Stomach (tissue), 4 donors: ENCODE measurements at regions not wholly inside any gene's neighbourhood (a gene's known extent, or its start where the extent isn't known, plus 50 kb on each side); places are given as distances from the start of the nearest gene placed in this dataset.

ENCODE experiments used
- EP300 ChIP-seq: sonication (generic); formaldehyde crosslinking; IDR thresholded peaks from one replicate; pipeline ENCODE4 v1.6.1; 2017; ENCODE audit warnings: antibody characterized with exemption
- POLR2A ChIP-seq, 4 donors: fragments of 450-650 bp; IDR thresholded peaks; one replicate each; pipeline ENCODE4 v1.6.1; 2016; ENCODE audit warnings: antibody characterized with exemption in 4 of 4, control low read depth in 2 of 4, mild to moderate bottlenecking in 1 of 4, moderate library complexity in 1 of 4
- POLR2AphosphoS5 ChIP-seq, 3 donors: sonication (generic); formaldehyde crosslinking; IDR thresholded peaks; one replicate each; pipeline ENCODE4 v1.6.1; 2016; ENCODE audit warnings: antibody characterized with exemption in 3 of 3
- TF ChIP-seq, protein P1 (sequence below), 7 experiments: fragments of 450-650 bp in 4 of 7; fragments of 200-600 bp in 3 of 7; sonication (generic) in 3 of 7; IDR thresholded peaks; one replicate each; pipeline ENCODE4 v1.5.1; 2016 to 2019; ENCODE audit warnings: antibody characterized with exemption in 7 of 7, control low read depth in 2 of 7, mild to moderate bottlenecking in 1 of 7

DNA sequence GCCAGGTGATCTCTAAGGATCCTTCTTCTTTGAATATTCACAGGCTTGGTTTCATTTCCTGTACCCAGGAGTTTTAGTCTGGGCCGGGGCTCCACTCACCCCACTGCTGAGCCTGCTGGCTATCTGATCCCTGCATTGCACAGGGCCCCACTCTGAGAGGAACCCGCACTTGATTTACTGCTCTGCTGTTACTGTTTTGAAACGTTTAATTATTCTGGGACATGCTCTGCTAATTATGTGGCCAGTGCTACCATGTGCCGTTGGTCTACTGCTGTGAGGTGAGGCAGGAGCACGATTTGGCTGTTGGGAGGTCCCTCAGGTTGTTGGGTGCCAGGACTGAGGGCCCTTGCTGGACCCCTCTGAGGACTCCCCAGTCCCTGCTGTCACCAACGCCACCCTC, 108.7 kb upstream of the SIRPA start:
- TF ChIP-seq, protein P1, sequence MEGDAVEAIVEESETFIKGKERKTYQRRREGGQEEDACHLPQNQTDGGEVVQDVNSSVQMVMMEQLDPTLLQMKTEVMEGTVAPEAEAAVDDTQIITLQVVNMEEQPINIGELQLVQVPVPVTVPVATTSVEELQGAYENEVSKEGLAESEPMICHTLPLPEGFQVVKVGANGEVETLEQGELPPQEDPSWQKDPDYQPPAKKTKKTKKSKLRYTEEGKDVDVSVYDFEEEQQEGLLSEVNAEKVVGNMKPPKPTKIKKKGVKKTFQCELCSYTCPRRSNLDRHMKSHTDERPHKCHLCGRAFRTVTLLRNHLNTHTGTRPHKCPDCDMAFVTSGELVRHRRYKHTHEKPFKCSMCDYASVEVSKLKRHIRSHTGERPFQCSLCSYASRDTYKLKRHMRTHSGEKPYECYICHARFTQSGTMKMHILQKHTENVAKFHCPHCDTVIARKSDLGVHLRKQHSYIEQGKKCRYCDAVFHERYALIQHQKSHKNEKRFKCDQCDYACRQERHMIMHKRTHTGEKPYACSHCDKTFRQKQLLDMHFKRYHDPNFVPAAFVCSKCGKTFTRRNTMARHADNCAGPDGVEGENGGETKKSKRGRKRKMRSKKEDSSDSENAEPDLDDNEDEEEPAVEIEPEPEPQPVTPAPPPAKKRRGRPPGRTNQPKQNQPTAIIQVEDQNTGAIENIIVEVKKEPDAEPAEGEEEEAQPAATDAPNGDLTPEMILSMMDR (IDR thresholded peaks at IDR 0.05): no peak
- TF ChIP-seq POLR2AphosphoS5 (IDR thresholded peaks at IDR 0.05) (no peak), POLR2A (IDR thresholded peaks at IDR 0.05) (no peak), EP300 (no peak)
